Activated B cell treated with CpG ODN at 0.5 μM for 24 hours (primary cell): ENCODE measurements at regions not wholly inside any gene's neighbourhood (a gene's known extent, or its start where the extent isn't known, plus 50 kb on each side); places are given as distances from the start of the nearest gene placed in this dataset.

Experiments used
- ATAC-seq: fragments of 200-7000 bp; cut with Tn5 transposase; one replicate; pipeline ENCODE4 v1.10.0; 2021; ENCODE audit warnings: low read depth, mild to moderate bottlenecking, moderate library complexity
- CTCF ChIA-PET: fragments of 350-600 bp; sonication (Branson Sonifier 250); formaldehyde crosslinking; loops from one replicate; lab custom pipeline; 2021; ENCODE audit warnings: antibody characterized with exemption; lab: Charles Lee
- POLR2A ChIA-PET: fragments of 350-600 bp; sonication (Branson Sonifier 250); formaldehyde crosslinking; loops from one replicate; lab custom pipeline; 2021; ENCODE audit warnings: antibody characterized with exemption; lab: Charles Lee
- DNase-seq: peaks from one replicate; pipeline ENCODE4 v3.0.0; 2022
- H3K27ac Mint-ChIP-seq: one replicate; pipeline ENCODE4 v1.8.0; 2020; ENCODE audit warnings: mixed read lengths
- H3K27me3 Mint-ChIP-seq: one replicate; pipeline ENCODE4 v1.8.0; 2021; ENCODE audit warnings: mixed read lengths
- H3K36me3 Mint-ChIP-seq: one replicate; pipeline ENCODE4 v1.8.0; 2021; ENCODE audit warnings: low read depth, mixed read lengths
- H3K4me1 Mint-ChIP-seq: one replicate; pipeline ENCODE4 v1.8.0; 2021; ENCODE audit warnings: mixed read lengths
- H3K4me3 Mint-ChIP-seq: one replicate; pipeline ENCODE4 v1.8.0; 2020; ENCODE audit warnings: mild to moderate bottlenecking, mixed read lengths
- H3K9me3 Mint-ChIP-seq: one replicate; pipeline ENCODE4 v1.8.0; 2020; ENCODE audit warnings: mixed read lengths
- CTCF ChIP-seq: fragments of 200-600 bp; IDR thresholded peaks from one replicate; pipeline ENCODE4 v1.8.0; 2022; ENCODE audit warnings: antibody characterized with exemption, mild to moderate bottlenecking
- intact Hi-C: fragments of 100-400 bp; cut with micrococcal nuclease; formaldehyde crosslinking; loops from one replicate; pipeline ENCODE4 v1.15.1; 2024

GRCh38 chr22:49239264-49240015 is 588.2 kb downstream of the BRD1 start:
- ATAC-seq, result no peak
- no peak overlapping the region for H3K27ac Mint-ChIP-seq
- ChIA-PET CTCF (no interaction called here), POLR2A (no interaction called here)
- H3K4me1 Mint-ChIP-seq, result no peaks in the 10 kb centered on the region
- intact Hi-C loops, result no loop called here
- no peak for DNase-seq
- no peaks in the 10 kb centered on the region for H3K9me3 Mint-ChIP-seq
- TF ChIP-seq CTCF, result no peak
- H3K36me3 Mint-ChIP-seq, result no peaks in the 10 kb centered on the region
- H3K4me3 Mint-ChIP-seq, result no peak overlapping the region
- H3K27me3 Mint-ChIP-seq, result no peaks in the 10 kb centered on the region

GRCh38 chr22:49238181-49239141 is 589.2 kb downstream of the BRD1 start:
- ChIA-PET CTCF (no interaction called here), POLR2A (no interaction called here)
- Mint-ChIP-seq H3K27ac (no peak overlapping the region), H3K4me3 (no peak overlapping the region), H3K27me3 (no peaks in the 10 kb centered on the region), H3K36me3 (no peaks in the 10 kb centered on the region), H3K4me1 (no peaks in the 10 kb centered on the region), H3K9me3 (no peaks in the 10 kb centered on the region)
- intact Hi-C loops, result no loop called here
- no peak for ATAC-seq
- no peak for DNase-seq
- TF ChIP-seq CTCF, result no peak

- Mint-ChIP-seq H3K9me3 (no peaks in the 10 kb centered on the region), H3K4me3 (no peak overlapping the region), H3K27me3 (no peaks in the 10 kb centered on the region), H3K4me1 (no peaks in the 10 kb centered on the region), H3K27ac (no peak overlapping the region), H3K36me3 (no peaks in the 10 kb centered on the region)
- ChIA-PET POLR2A (no interaction called here), CTCF (no interaction called here)
- intact Hi-C loops, result no loop called here
- DNase-seq (no peak), ATAC-seq (no peak)
- no peak for TF ChIP-seq CTCF
Measured at GRCh38 chr22:49237703-49238102, 590.0 kb downstream of the BRD1 start.

GRCh38 chr22:49237279-49237678 is 590.4 kb downstream of the BRD1 start:
- H3K27ac Mint-ChIP-seq, result no peak overlapping the region
- TF ChIP-seq CTCF, result no peak
- H3K4me1 Mint-ChIP-seq, result no peaks in the 10 kb centered on the region
- DNase-seq (no peak), ATAC-seq (no peak)
- H3K4me3 Mint-ChIP-seq, result no peak overlapping the region
- no peaks in the 10 kb centered on the region for H3K9me3 Mint-ChIP-seq
- intact Hi-C loops, result no loop called here
- H3K36me3 Mint-ChIP-seq, result no peaks in the 10 kb centered on the region
- ChIA-PET POLR2A (no interaction called here), CTCF (no interaction called here)
- no peaks in the 10 kb centered on the region for H3K27me3 Mint-ChIP-seq

- Mint-ChIP-seq H3K36me3 (no peaks in the 10 kb centered on the region), H3K4me1 (no peaks in the 10 kb centered on the region), H3K4me3 (no peak overlapping the region), H3K27me3 (no peaks in the 10 kb centered on the region), H3K9me3 (no peaks in the 10 kb centered on the region), H3K27ac (no peak overlapping the region)
- CTCF ChIA-PET, result no interaction called here
- POLR2A ChIA-PET, result no interaction called here
- TF ChIP-seq CTCF, result no peak
- no peak for ATAC-seq
- intact Hi-C loops, result no loop called here
- no peak for DNase-seq
Measured at GRCh38 chr22:49236541-49237075, 591.1 kb downstream of the BRD1 start.
